ENCODE measurements at regions not wholly inside any gene's neighbourhood (a gene's known extent, or its start where the extent isn't known, plus 50 kb on each side); places are given as distances from the start of the nearest gene placed in this dataset.

GRCh38 chr6:154606860-154607259 lies 96.4 kb upstream of the CNKSR3 start:
- in situ Hi-C loops (cut with HindIII; ENCODE audit: low pct_ligation_motif_present, low sequenced_read_pairs) = no loop called here
- Histone ChIP-seq H3K27ac (no peak overlapping the region), H3K4me3 (ENCODE audit: low read depth, low read length) (no peak overlapping the region), H3K27me3 (replicated peaks) (no peaks in the 10 kb centered on the region), H3K36me3 (replicated peaks) (no peaks in the 10 kb centered on the region)
- no peak for DNase-seq
- TF ChIP-seq, protein P1, sequence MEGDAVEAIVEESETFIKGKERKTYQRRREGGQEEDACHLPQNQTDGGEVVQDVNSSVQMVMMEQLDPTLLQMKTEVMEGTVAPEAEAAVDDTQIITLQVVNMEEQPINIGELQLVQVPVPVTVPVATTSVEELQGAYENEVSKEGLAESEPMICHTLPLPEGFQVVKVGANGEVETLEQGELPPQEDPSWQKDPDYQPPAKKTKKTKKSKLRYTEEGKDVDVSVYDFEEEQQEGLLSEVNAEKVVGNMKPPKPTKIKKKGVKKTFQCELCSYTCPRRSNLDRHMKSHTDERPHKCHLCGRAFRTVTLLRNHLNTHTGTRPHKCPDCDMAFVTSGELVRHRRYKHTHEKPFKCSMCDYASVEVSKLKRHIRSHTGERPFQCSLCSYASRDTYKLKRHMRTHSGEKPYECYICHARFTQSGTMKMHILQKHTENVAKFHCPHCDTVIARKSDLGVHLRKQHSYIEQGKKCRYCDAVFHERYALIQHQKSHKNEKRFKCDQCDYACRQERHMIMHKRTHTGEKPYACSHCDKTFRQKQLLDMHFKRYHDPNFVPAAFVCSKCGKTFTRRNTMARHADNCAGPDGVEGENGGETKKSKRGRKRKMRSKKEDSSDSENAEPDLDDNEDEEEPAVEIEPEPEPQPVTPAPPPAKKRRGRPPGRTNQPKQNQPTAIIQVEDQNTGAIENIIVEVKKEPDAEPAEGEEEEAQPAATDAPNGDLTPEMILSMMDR (IDR thresholded peaks at IDR 0.05; ENCODE audit: low read depth, low read length, missing control alignments) = no peak

- TF ChIP-seq, protein P1 (IDR thresholded peaks at IDR 0.05; ENCODE audit: low read depth, low read length, missing control alignments) = no peak
- H3K27ac ChIP-seq = no peak overlapping the region
- H3K4me3 ChIP-seq (ENCODE audit: low read depth, low read length) = no peak overlapping the region
- in situ Hi-C loops (cut with HindIII; ENCODE audit: low pct_ligation_motif_present, low sequenced_read_pairs) = no loop called here
- DNase-seq = no peak
- no peaks in the 10 kb centered on the region for H3K27me3 ChIP-seq (replicated peaks)
- no peaks in the 10 kb centered on the region for H3K36me3 ChIP-seq (replicated peaks)
Measured at GRCh38 chr6:154611241-154611640, 100.8 kb upstream of the CNKSR3 start.

- TF ChIP-seq, protein P1 (IDR thresholded peaks at IDR 0.05; ENCODE audit: low read depth, low read length, missing control alignments) = no peak
- H3K27me3 ChIP-seq (replicated peaks) = no peaks in the 10 kb centered on the region
- no peak overlapping the region for H3K27ac ChIP-seq
- in situ Hi-C loops (cut with HindIII; ENCODE audit: low pct_ligation_motif_present, low sequenced_read_pairs) = no loop called here
- no peaks in the 10 kb centered on the region for H3K36me3 ChIP-seq (replicated peaks)
- no peak overlapping the region for H3K4me3 ChIP-seq (ENCODE audit: low read depth, low read length)
- DNase-seq = no peak
Measured at GRCh38 chr6:154611847-154612246, 101.4 kb upstream of the CNKSR3 start.

- in situ Hi-C loops (cut with HindIII; ENCODE audit: low pct_ligation_motif_present, low sequenced_read_pairs) = no loop called here
- TF ChIP-seq, protein P1 (IDR thresholded peaks at IDR 0.05; ENCODE audit: low read depth, low read length, missing control alignments) = no peak
Measured at GRCh38 chr6:154613137-154613676, 102.7 kb upstream of the CNKSR3 start.

DNA sequence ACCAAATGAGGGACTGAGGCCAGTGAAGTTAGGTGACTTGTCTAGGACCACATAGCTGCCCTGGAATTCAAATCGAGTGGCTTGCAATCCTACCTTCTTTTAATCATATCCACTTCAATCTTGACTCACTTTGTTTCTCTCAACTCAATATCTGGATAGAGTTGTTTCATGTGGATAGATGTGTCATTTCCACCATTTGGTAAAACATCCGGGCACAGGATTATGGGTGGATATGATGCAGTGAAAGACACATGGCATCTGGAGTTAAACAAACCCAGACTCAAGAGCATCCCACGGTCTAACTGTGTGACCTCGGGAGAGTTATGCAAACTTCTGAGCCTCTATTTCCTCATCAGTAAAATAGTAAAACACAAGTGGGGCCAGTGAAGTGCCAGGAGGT lies 103.6 kb upstream of the CNKSR3 start:
- H3K27me3 ChIP-seq (replicated peaks) = no peaks in the 10 kb centered on the region
- no peaks in the 10 kb centered on the region for H3K36me3 ChIP-seq (replicated peaks)
- TF ChIP-seq, protein P1 (IDR thresholded peaks at IDR 0.05; ENCODE audit: low read depth, low read length, missing control alignments) = no peak
- DNase-seq = no peak
- no peak overlapping the region for H3K27ac ChIP-seq
- no peak overlapping the region for H3K4me3 ChIP-seq (ENCODE audit: low read depth, low read length)
- in situ Hi-C loops (cut with HindIII; ENCODE audit: low pct_ligation_motif_present, low sequenced_read_pairs) = no loop called here

More at GRCh38 chr6:154613137-154613676, 102.7 kb upstream of the CNKSR3 start:
- Histone ChIP-seq H3K36me3 (replicated peaks) (no peaks in the 10 kb centered on the region), H3K27ac (no peak overlapping the region), H3K27me3 (replicated peaks) (no peaks in the 10 kb centered on the region), H3K4me3 (ENCODE audit: low read depth, low read length) (no peak overlapping the region)
- peak; percentile 69 for DNase-seq

- in situ Hi-C loops (cut with HindIII; ENCODE audit: low pct_ligation_motif_present, low sequenced_read_pairs) = no loop called here
- no peak for DNase-seq
Measured at GRCh38 chr6:154614641-154615040, 104.2 kb upstream of the CNKSR3 start.

More at GRCh38 chr6:154614641-154615040, 104.2 kb upstream of the CNKSR3 start:
- Histone ChIP-seq H3K4me3 (ENCODE audit: low read depth, low read length) (no peak overlapping the region), H3K27me3 (replicated peaks) (no peaks in the 10 kb centered on the region), H3K36me3 (replicated peaks) (no peaks in the 10 kb centered on the region), H3K27ac (no peak overlapping the region)
- TF ChIP-seq, protein P1 (IDR thresholded peaks at IDR 0.05; ENCODE audit: low read depth, low read length, missing control alignments) = no peak

All from brain microvascular endothelial cell (primary cell).